ENCODE measurements at regions not wholly inside any gene's neighbourhood (a gene's known extent, or its start where the extent isn't known, plus 50 kb on each side); places are given as distances from the start of the nearest gene placed in this dataset.

GRCh38 chr11:104781719-104782376 lies 116.4 kb downstream of the CASP12 start:
- TF ChIP-seq CTCF (IDR thresholded peaks at IDR 0.05) (no peak), EP300 (IDR thresholded peaks at IDR 0.05) (no peak), POLR2A (IDR thresholded peaks at IDR 0.05; ENCODE audit: low read depth) (no peak), POLR2AphosphoS5 (IDR thresholded peaks at IDR 0.05) (no peak)

Data from esophagus muscularis mucosa (tissue), 4 donors.